Myocyte (in vitro differentiated cells): ENCODE measurements at regions not wholly inside any gene's neighbourhood (a gene's known extent, or its start where the extent isn't known, plus 50 kb on each side); places are given as distances from the start of the nearest gene placed in this dataset.
"Not testable (repeated sequence)": the region's sequence is repeated elsewhere in the genome, so short reads cannot be mapped to it uniquely, and the experiment has no call there.

Experiments
- DNase-seq: peaks from one replicate; pipeline ENCODE4 v3.0.0-alpha.2; 2012; ENCODE audit warnings: low read depth

GRCh38 chr4:81678801-81679200, 207.1 kb upstream of the RASGEF1B start:
- DNase-seq = no peak

DNA sequence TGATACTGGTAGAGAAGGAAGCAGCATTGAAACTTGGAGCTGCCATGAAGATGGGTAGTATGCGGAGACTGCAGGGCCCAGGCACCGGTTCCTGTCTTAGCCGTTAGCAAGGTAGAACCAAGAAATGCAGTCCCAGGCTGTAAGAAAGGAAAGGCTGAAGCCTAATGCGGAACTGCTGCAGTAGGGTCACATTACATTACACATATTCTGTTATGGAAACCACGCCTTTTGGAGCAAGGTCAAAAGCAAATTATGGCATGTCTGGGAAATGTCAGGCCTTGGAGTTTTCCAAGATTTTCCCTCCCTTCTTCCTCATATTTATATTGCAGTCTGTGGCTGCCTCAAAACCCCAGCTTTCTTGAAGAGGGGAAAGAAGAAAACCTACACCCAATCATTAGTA, 204.8 kb upstream of the RASGEF1B start:
- no peak for DNase-seq

- no peak for DNase-seq
These were observed 204.2 kb upstream of the RASGEF1B start for GRCh38 chr4:81675791-81676393.

- DNase-seq = no peak
These were observed 202.3 kb upstream of the RASGEF1B start for GRCh38 chr4:81673961-81674360.

DNA sequence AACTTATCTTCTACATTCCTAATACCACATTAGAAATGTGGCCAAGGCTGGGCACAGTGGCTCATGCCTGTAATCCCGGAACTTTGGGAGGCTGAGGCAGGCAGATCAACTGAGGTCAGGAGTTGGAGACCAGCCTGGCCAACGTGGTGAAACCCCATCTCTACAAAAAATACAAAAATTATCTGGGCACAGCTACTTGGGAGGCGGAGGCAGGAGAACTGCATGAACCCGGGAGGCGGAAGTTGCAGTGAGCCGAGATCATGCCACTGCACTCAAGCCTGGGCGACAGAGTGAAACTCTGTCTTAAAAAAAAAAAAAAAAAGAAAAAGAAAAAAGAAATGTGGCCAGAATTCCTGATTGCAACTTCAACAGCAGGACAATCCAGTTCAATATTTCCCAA, 196.6 kb upstream of the RASGEF1B start:
- DNase-seq = not testable (repeated sequence)

DNA sequence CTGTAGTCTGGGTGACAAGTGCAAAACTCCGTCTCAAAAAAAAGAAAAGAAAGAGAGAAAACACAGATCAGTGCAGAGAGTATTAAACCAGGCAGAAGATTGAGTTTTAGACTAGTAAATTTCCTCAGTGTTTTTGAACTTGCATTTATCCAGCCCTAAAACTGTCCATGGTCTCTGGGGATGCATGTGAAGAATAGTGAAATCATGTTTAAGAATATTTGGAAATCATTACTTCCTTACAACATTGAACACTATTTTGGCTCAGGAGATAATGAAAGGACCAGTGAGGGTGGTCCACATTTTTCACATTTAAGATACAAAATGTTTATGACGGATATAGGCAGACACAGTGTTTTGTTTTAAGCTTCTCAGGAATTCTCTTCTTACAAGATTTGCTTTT, 195.8 kb upstream of the RASGEF1B start:
- no peak for DNase-seq

DNA sequence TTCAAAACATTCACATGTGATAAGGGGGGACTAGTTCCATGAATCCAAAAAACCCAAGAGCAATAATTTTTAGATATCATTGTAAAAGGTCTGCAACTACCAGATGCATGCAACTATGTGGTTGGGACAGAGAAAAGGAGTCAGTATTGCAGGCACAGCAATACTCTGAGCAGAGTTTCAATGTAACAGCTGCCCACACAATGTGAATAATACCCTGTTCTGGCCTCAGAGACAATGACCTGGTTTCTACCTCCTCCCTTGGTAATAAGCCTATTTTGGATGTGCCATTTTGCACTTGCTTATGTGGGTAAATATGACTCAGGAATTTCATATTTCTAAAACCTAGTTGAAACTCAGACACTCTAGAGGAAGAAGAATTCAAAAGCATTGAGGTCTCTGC, 194.8 kb upstream of the RASGEF1B start:
- no peak for DNase-seq

- DNase-seq = no peak
These were observed 193.9 kb upstream of the RASGEF1B start for GRCh38 chr4:81665649-81666048.

DNA sequence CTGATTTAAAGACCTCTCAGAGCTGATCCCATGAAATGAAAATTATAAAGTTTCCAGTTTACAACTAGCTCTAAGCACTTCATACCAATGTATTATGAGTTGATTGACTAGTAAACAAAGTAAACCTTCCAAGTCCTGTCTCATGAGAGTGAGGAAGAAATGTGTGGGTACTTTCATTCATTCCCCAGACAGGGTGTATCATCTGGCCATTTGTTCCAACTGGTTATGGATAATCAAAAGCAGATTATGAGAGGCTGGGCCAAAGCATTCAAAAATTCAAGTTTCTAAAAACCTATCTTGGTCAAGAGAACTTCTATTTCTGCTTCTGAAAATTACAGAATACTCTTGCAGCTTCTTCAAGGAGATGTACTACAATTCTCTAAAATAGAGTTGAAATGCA, 193.3 kb upstream of the RASGEF1B start:
- DNase-seq = no peak

GRCh38 chr4:81664079-81664478, 192.4 kb upstream of the RASGEF1B start:
- no peak for DNase-seq

GRCh38 chr4:81663368-81663767, 191.7 kb upstream of the RASGEF1B start:
- DNase-seq = no peak

DNA sequence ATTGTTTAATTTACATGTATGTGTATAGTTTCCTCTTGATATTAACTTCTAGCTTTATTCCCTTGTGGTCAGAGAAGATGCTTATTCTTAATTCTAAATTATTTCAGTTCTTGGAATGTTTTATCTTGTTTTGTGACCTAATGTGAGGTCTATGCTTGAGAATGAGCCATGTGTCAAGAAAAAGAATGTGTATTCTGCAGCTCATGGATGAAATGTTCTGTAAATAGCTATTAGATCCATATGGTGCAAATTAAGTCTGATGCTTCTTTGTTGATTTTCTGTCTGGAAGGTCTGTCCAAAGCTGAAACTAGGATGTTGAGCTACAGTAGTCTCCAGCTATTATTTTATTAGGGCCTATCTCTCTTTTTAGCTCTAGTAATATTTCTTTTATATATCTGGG, 187.3 kb upstream of the RASGEF1B start:
- DNase-seq = no peak

DNA sequence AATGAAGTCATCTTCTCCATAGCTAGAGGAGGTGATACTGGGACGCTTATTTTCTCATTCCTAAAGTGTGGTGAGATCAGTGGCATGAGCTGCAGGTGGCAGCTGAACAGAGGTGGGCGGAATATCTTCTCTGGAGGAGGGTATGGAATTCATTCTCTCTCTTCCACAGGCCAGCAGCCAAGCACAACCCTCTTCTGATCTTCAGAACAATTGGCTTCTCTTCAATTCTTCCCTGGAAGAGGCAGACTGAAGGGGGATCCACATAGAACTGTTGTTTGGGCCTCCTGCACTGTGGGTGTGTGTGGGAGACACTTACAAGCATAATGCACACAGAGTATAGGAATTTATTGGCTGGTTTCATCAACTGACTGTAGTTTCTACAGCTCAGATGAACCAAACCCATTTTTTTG, 180.4 kb upstream of the RASGEF1B start:
- DNase-seq = no peak

DNA sequence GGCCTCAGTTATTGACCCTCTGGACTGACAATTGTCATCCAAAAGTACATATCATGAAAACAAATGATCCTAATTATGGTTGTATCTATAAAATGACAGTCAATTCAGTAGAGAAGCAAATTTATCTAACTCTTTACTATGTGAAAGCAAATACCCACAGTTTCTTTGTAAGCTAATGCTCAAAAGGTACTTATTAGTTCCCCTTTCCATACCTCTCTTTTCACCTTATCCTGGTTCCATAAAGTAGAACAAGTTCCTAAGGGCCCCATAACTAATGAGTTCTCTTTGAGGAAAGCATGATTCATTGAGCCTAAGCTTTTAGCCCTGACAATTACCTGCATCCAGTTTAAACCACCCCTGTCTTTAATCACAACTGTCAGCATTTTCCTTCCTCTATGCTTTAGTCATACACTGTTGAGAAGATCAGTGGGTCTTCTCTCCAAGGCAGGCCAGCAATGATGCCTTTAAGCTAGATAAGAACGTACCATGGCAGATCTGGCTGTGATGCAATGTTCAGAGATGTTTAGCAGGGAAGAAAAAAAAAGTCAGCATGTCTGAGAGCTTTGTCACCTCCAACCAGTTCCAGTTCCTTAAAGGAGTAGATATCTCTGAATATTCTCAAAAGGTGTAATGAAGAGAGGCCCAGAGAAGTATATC, 179.7 kb upstream of the RASGEF1B start:
- DNase-seq = no peak

- no peak for DNase-seq
These were observed 179.0 kb upstream of the RASGEF1B start for GRCh38 chr4:81650606-81651242.

- DNase-seq = no peak
These were observed 177.0 kb upstream of the RASGEF1B start for GRCh38 chr4:81648576-81649275.

GRCh38 chr4:81647388-81647787, 175.7 kb upstream of the RASGEF1B start:
- DNase-seq = no peak

- no peak for DNase-seq
These were observed 170.8 kb upstream of the RASGEF1B start for GRCh38 chr4:81642543-81642942.

GRCh38 chr4:81639248-81639647, 167.5 kb upstream of the RASGEF1B start:
- DNase-seq = no peak

DNA sequence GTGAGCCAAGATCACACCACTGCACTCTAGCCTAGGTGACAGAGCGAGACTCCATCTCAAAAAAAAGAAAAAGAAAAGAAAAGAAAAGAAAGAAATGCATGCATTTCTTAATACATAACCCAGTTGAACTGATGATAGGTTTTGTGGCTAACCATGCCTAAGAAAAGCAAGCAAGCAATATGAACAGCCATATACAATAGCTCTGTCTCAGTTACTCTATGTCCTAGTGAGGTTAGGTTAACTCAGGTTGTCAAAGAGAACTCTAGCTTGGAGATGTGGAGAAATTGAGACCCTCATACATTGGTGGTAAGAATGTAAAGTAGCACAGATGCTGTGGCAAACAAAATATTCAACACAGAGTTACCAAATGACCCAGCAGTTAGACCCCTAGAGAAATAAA, 167.0 kb upstream of the RASGEF1B start:
- DNase-seq = no peak

- no peak for DNase-seq
These were observed 164.0 kb upstream of the RASGEF1B start for GRCh38 chr4:81635739-81636138.
